ENCODE measurements at regions not wholly inside any gene's neighbourhood (a gene's known extent, or its start where the extent isn't known, plus 50 kb on each side); places are given as distances from the start of the nearest gene placed in this dataset.

DNA sequence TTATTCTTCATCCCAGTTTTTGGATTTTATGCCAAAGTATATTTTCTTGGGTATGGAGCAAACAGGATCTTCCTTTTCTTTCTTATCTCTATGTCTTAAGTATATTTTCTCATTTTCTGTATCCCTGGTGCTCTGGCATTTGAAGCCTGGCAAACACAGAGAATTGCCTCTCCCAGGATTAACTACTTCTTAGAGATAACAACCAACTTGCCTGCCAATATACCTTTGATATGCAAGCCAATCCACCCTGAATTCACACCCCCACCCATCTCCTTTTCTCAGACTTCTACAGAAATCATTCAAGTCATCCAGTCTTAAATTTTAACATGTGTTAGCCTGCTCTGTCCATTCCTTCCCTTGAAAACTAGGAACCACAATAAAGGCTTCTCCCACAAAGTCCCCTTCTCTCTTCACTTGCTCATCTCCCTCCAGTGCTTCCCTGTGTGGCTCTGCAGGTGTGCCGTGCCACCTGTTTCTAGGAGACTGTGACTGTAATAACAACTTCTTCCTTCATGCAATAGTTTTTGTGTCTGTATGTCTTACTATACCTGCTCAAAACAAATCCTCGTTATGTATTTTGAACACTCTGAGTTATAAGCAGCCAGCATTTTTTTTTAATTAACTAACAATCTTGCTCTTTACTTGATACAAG is 649.7 kb upstream of the RIOK2 start:
- no peaks in the 10 kb centered on the region for H3K4me1 ChIP-seq (ENCODE audit: control insufficient read depth in 5 of 5, insufficient read depth in 5 of 5, low read length in 5 of 5)
- no peaks in the 10 kb centered on the region for H3K27me3 ChIP-seq (ENCODE audit: control insufficient read depth in 3 of 3, insufficient read depth in 3 of 3, low read length in 2 of 3)
- 72 to 79% methylated on average over 2 of the region's 2 CpGs for WGBS, 2 donors
- no peak overlapping the region for H3K4me3 ChIP-seq
- DNase-seq (no peak), ATAC-seq (ENCODE audit: insufficient read depth, low FRiP score) (no peak)
- H3K36me3 ChIP-seq (ENCODE audit: control insufficient read depth in 4 of 4, insufficient read depth in 4 of 4, low read length in 4 of 4), result no peaks in the 10 kb centered on the region
- H3K9ac ChIP-seq (ENCODE audit: insufficient read depth in 1 of 2, low read length in 2 of 2), result no peak overlapping the region
- peaks cover 0 to 4% (median 0%) of the 10 kb centered on the region in 4 donors for H3K9me3 ChIP-seq (ENCODE audit: control insufficient read depth in 4 of 4, insufficient read depth in 3 of 4, low read length in 3 of 4)
- H3K27ac ChIP-seq (ENCODE audit: low read depth in 1 of 2, low read length in 1 of 2), result no peak overlapping the region
- TF ChIP-seq, protein P1, sequence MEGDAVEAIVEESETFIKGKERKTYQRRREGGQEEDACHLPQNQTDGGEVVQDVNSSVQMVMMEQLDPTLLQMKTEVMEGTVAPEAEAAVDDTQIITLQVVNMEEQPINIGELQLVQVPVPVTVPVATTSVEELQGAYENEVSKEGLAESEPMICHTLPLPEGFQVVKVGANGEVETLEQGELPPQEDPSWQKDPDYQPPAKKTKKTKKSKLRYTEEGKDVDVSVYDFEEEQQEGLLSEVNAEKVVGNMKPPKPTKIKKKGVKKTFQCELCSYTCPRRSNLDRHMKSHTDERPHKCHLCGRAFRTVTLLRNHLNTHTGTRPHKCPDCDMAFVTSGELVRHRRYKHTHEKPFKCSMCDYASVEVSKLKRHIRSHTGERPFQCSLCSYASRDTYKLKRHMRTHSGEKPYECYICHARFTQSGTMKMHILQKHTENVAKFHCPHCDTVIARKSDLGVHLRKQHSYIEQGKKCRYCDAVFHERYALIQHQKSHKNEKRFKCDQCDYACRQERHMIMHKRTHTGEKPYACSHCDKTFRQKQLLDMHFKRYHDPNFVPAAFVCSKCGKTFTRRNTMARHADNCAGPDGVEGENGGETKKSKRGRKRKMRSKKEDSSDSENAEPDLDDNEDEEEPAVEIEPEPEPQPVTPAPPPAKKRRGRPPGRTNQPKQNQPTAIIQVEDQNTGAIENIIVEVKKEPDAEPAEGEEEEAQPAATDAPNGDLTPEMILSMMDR (IDR thresholded peaks at IDR 0.05; ENCODE audit: control extremely low read depth, extremely low read depth), result no peak

GRCh38 chr5:97834561-97834960 is 651.5 kb upstream of the RIOK2 start:
- Histone ChIP-seq H3K27me3 (ENCODE audit: control insufficient read depth in 3 of 3, insufficient read depth in 3 of 3, low read length in 2 of 3) (no peaks in the 10 kb centered on the region), H3K4me3 (no peak overlapping the region), H3K4me1 (ENCODE audit: control insufficient read depth in 5 of 5, insufficient read depth in 5 of 5, low read length in 5 of 5) (peaks cover 0 to 6% (median 2%) of the 10 kb centered on the region in 5 donors), H3K27ac (ENCODE audit: low read depth in 1 of 2, low read length in 1 of 2) (no peak overlapping the region), H3K36me3 (ENCODE audit: control insufficient read depth in 4 of 4, insufficient read depth in 4 of 4, low read length in 4 of 4) (no peaks in the 10 kb centered on the region), H3K9me3 (ENCODE audit: control insufficient read depth in 4 of 4, insufficient read depth in 3 of 4, low read length in 3 of 4) (peaks cover 0 to 4% (median 0%) of the 10 kb centered on the region in 4 donors), H3K9ac (ENCODE audit: insufficient read depth in 1 of 2, low read length in 2 of 2) (no peak overlapping the region)
- no peak for ATAC-seq (ENCODE audit: insufficient read depth, low FRiP score)
- TF ChIP-seq, protein P1 (IDR thresholded peaks at IDR 0.05; ENCODE audit: control extremely low read depth, extremely low read depth), result no peak
- no peak for DNase-seq
- 71 to 74% methylated on average over 1 of the region's 1 CpG for WGBS, 2 donors

DNA sequence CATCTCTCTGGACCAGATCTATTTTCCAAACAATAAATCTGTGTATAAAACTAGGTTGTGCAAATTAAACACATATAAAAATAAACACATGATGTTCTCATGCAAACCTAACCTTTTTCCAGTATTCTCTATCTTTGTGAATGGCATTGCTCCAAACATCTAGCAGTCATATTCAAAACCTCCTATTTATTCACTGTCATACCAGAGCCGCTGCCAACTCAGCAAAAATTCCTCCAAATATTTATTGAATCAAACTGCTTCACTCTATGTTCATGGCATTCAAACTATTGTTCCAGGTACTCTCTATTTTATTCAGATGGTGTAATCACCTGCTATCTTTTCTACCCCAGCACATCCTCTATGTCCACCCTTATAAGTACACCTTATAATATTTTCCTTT is 652.1 kb upstream of the RIOK2 start:
- 89 to 95% methylated on average over 1 of the region's 1 CpG for WGBS, 2 donors
- no peak overlapping the region for H3K27ac ChIP-seq (ENCODE audit: low read depth in 1 of 2, low read length in 1 of 2)
- H3K9ac ChIP-seq (ENCODE audit: insufficient read depth in 1 of 2, low read length in 2 of 2), result no peak overlapping the region
- no peak overlapping the region for H3K4me3 ChIP-seq
- no peaks in the 10 kb centered on the region for H3K36me3 ChIP-seq (ENCODE audit: control insufficient read depth in 4 of 4, insufficient read depth in 4 of 4, low read length in 4 of 4)
- H3K27me3 ChIP-seq (ENCODE audit: control insufficient read depth in 3 of 3, insufficient read depth in 3 of 3, low read length in 2 of 3), result no peaks in the 10 kb centered on the region
- TF ChIP-seq, protein P1 (IDR thresholded peaks at IDR 0.05; ENCODE audit: control extremely low read depth, extremely low read depth), result no peak
- peaks cover 0 to 4% (median 0%) of the 10 kb centered on the region in 4 donors for H3K9me3 ChIP-seq (ENCODE audit: control insufficient read depth in 4 of 4, insufficient read depth in 3 of 4, low read length in 3 of 4)
- DNase-seq (no peak), ATAC-seq (ENCODE audit: insufficient read depth, low FRiP score) (no peak)
- peaks cover 0 to 8% (median 2%) of the 10 kb centered on the region in 5 donors for H3K4me1 ChIP-seq (ENCODE audit: control insufficient read depth in 5 of 5, insufficient read depth in 5 of 5, low read length in 5 of 5)

DNA sequence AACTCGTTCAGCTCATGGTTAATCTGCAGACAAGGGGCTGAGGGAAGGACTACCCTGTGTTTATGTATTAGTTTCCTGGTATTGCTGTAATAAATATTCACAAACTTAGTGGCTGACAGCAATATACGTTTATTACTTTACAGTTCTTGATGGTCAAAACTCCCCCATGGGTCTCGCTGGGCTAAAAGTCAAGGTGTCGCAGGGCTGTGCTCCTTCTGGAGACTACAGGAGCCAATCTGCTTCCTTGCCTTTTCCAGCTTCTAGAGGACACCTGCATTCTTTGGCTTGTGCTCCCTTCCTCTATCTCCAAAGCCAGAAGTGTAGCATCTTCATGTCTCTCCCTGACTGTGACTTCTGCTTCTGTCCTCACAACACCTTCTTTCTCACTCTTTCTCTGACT is 653.8 kb upstream of the RIOK2 start:
- no peak overlapping the region for H3K27ac ChIP-seq (ENCODE audit: low read depth in 1 of 2, low read length in 1 of 2)
- ATAC-seq (ENCODE audit: insufficient read depth, low FRiP score) (no peak), DNase-seq (no peak)
- no peak overlapping the region for H3K4me3 ChIP-seq
- peaks cover 0 to 14% (median 2%) of the 10 kb centered on the region in 5 donors for H3K4me1 ChIP-seq (ENCODE audit: control insufficient read depth in 5 of 5, insufficient read depth in 5 of 5, low read length in 5 of 5)
- H3K9ac ChIP-seq (ENCODE audit: insufficient read depth in 1 of 2, low read length in 2 of 2), result no peak overlapping the region
- WGBS, 2 donors, result 77 to 80% methylated on average over 4 of the region's 4 CpGs
- TF ChIP-seq, protein P1 (IDR thresholded peaks at IDR 0.05; ENCODE audit: control extremely low read depth, extremely low read depth), result no peak
- peaks cover 0 to 4% (median 0%) of the 10 kb centered on the region in 4 donors for H3K9me3 ChIP-seq (ENCODE audit: control insufficient read depth in 4 of 4, insufficient read depth in 3 of 4, low read length in 3 of 4)
- H3K27me3 ChIP-seq (ENCODE audit: control insufficient read depth in 3 of 3, insufficient read depth in 3 of 3, low read length in 2 of 3), result no peaks in the 10 kb centered on the region
- H3K36me3 ChIP-seq (ENCODE audit: control insufficient read depth in 4 of 4, insufficient read depth in 4 of 4, low read length in 4 of 4), result no peaks in the 10 kb centered on the region

Data from lung (tissue), 11 donors.